Astrocyte (in vitro differentiated cells and primary cell): ENCODE measurements at regions not wholly inside any gene's neighbourhood (a gene's known extent, or its start where the extent isn't known, plus 50 kb on each side); places are given as distances from the start of the nearest gene placed in this dataset.

Source experiments
- CTCF ChIP-seq: IDR thresholded peaks from 2 replicates; pipeline ENCODE4 v1.5.1; 2011; ENCODE audit warnings: low read depth, mild to moderate bottlenecking, inconsistent platforms, low read length, moderate library complexity; ENCODE audit not compliant: insufficient read depth
- EZH2 ChIP-seq: IDR thresholded peaks from 2 replicates; pipeline ENCODE4 v1.6.1; 2012; ENCODE audit warnings: mild to moderate bottlenecking, low read length, inconsistent platforms; ENCODE audit not compliant: insufficient read depth

GRCh38 chr18:29459972-29460371 lies 1283.0 kb upstream of the CDH2 start:
- TF ChIP-seq CTCF = no peak
- no peak for TF ChIP-seq EZH2
